Kidney (tissue), 13 donors: ENCODE measurements at regions not wholly inside any gene's neighbourhood (a gene's known extent, or its start where the extent isn't known, plus 50 kb on each side); places are given as distances from the start of the nearest gene placed in this dataset.

Source experiments
- DNase-seq, 5 donors: peaks; one replicate each; pipeline ENCODE4 v3.0.0-alpha.2; 2013 to 2020
- FAIRE-seq: peaks from 2 replicates; lab custom pipeline; 2012; peaks lifted over from hg19 to GRCh38; lab: Jason Lieb, UNC
- H3K27ac ChIP-seq, 2 donors: one replicate each; pipeline ENCODE4 v1.7.0; 2013; ENCODE audit warnings: low read depth in 2 of 2, low read length in 2 of 2, inconsistent platforms in 1 of 2
- H3K27me3 ChIP-seq: one replicate; pipeline ENCODE4 v1.7.1; 2013; ENCODE audit warnings: low read length, inconsistent platforms; ENCODE audit not compliant: control insufficient read depth, insufficient read depth
- H3K36me3 ChIP-seq, 3 donors: one replicate each; pipeline versions ENCODE4 v1.7.0 to v1.7.1; 2013; ENCODE audit warnings: low read length in 3 of 3, control low read depth in 1 of 3, inconsistent platforms in 1 of 3; ENCODE audit not compliant: insufficient read depth in 3 of 3, control insufficient read depth in 2 of 3
- H3K4me1 ChIP-seq, 3 donors: one replicate each; pipeline versions ENCODE4 v1.7.0 to v1.7.1; 2013; ENCODE audit warnings: low read length in 3 of 3, inconsistent platforms in 1 of 3, low read depth in 1 of 3; ENCODE audit not compliant: control insufficient read depth in 2 of 3, insufficient read depth in 2 of 3
- H3K4me3 ChIP-seq, 3 donors: one replicate each; pipeline versions ENCODE4 v1.7.0 to v1.8.1; 2013; ENCODE audit warnings: low read length in 3 of 3, control low read depth in 1 of 3, inconsistent platforms in 1 of 3
- H3K9ac ChIP-seq, 3 donors: one replicate each; pipeline versions ENCODE4 v1.7.0 to v1.7.1; 2013; ENCODE audit warnings: low read length in 3 of 3, control low read depth in 1 of 3, inconsistent platforms in 1 of 3
- H3K9me3 ChIP-seq, 3 donors: one replicate each; pipeline versions ENCODE4 v1.7.0 to v1.7.1; 2013; ENCODE audit warnings: low read length in 3 of 3, control low read depth in 1 of 3, inconsistent platforms in 1 of 3; ENCODE audit not compliant: control insufficient read depth in 2 of 3, insufficient read depth in 1 of 3
- intact Hi-C: fragments of 100-400 bp; cut with DNase I; formaldehyde crosslinking; loops from one replicate; pipeline ENCODE4 v1.11.1; 2022
- TF ChIP-seq, protein P1 (sequence below): IDR thresholded peaks from 3 replicates; pipeline ENCODE4 v1.5.1; 2012; ENCODE audit warnings: mild to moderate bottlenecking, moderate library complexity, borderline replicate concordance; ENCODE audit not compliant: insufficient read depth; ENCODE audit errors: extremely low read depth
- donor health status: control.
- donor health status: control.
- donor health status: control.
- donor health status: control.
- donor health status: control.
- donor health status: DM: yes; HTN: yes; CAD: no.
- donor health status: Normal renal cell carcinoma (clear cell type).

DNA sequence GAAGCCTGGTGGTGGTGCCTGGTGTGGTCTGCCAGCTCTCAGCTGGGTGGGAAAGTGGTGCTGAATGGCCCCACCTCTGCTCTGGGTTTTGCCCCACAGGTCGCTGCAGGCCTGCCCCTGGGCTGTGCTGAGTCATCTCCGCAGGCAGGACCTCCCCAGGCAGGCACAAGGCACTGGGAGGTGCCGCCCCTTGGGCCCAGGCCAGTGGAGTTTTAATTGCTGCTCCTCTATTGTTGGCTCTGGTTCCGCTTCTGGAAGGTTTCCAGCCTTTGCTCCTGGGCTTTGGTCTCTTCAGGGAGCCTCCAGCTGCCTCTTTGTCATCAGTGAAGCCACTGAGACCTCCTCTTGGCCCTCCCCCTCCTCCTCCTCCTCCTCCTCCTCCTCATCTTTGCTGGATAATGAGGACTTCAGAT lies 180.3 kb upstream of the GRB10 start:
- DNase-seq, result peak in 2 of 5 donors; percentile 11 to 88
- Histone ChIP-seq H3K9ac (no peak overlapping the region), H3K9me3 (peaks cover 0 to 2% (median 0%) of the 10 kb centered on the region in 3 donors), H3K4me1 (no peaks in the 10 kb centered on the region), H3K27me3 (no peaks in the 10 kb centered on the region), H3K4me3 (no peak overlapping the region), H3K36me3 (no peaks in the 10 kb centered on the region), H3K27ac (no peak overlapping the region)
- no peak for FAIRE-seq
- intact Hi-C loops, result no loop called here
- TF ChIP-seq, protein P1, sequence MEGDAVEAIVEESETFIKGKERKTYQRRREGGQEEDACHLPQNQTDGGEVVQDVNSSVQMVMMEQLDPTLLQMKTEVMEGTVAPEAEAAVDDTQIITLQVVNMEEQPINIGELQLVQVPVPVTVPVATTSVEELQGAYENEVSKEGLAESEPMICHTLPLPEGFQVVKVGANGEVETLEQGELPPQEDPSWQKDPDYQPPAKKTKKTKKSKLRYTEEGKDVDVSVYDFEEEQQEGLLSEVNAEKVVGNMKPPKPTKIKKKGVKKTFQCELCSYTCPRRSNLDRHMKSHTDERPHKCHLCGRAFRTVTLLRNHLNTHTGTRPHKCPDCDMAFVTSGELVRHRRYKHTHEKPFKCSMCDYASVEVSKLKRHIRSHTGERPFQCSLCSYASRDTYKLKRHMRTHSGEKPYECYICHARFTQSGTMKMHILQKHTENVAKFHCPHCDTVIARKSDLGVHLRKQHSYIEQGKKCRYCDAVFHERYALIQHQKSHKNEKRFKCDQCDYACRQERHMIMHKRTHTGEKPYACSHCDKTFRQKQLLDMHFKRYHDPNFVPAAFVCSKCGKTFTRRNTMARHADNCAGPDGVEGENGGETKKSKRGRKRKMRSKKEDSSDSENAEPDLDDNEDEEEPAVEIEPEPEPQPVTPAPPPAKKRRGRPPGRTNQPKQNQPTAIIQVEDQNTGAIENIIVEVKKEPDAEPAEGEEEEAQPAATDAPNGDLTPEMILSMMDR, result peak; percentile 12

DNA sequence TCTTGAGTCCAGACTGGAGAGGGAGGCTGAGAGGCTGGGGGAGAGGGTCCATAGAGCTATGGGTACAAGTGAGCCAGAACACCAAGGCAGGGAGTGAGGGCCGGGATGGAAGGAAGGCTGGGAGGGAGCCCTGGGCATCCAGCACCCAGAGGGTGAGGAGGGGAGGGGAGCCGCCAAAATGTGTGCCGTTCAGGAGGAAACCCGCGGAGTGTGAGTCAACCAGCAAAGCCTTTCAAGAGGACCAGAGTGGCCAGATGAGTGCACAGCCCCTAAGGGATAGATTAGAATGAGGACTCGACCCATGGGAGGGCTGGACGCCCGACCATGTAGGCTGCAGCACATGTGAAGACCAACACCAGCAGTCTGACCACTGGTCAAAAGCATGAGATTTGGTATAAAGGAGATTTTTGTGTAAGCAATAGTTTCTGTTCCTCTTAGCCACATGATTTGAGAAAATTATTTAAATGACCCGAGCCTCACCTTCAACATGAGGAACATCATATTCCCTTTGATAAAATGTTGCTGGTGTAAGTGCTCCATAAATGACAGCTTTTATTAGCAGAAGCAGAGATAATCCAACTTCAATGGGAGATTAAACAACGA lies 179.7 kb upstream of the GRB10 start:
- DNase-seq (no peak), FAIRE-seq (no peak)
- intact Hi-C loops, result no loop called here
- H3K9me3 ChIP-seq, result no peaks in the 10 kb centered on the region
- no peak overlapping the region for H3K9ac ChIP-seq
- TF ChIP-seq, protein P1, result no peak
- H3K4me3 ChIP-seq, result no peak overlapping the region
- no peaks in the 10 kb centered on the region for H3K4me1 ChIP-seq
- no peak overlapping the region for H3K27ac ChIP-seq
- no peaks in the 10 kb centered on the region for H3K36me3 ChIP-seq
- no peaks in the 10 kb centered on the region for H3K27me3 ChIP-seq

DNA sequence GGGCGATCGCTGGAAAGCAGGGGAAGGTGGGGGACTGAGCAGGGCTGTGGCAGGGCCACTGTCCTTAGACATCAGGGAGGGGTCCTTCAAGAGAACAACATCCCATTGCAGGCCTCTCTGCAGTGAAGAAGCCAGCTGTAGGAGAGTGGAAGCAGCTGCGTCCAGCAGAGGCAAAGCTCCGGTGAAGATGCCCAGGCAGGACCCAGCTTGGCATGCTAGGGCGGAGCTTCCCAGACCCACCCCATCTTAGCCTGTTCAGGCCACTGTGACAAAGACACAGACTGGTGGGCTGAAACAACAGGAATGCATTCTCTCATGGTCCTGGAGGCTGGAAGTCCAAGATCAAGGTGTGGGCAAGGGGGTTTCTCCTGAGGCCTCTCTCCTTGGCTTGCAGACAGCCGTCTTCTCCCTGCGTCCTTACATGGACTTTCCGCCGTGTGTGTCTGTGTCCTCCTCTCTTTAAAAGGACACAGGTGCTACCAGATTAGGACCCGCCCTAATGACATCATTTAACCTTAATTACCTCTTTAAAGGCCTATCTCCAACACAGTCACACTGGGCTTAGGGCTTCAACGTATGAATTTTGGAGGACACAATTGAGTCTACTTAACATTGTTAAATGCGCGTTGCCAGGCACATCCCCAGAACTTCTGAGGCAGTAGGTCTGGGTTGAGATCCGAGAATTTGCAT lies 178.1 kb upstream of the GRB10 start:
- H3K27me3 ChIP-seq, result no peaks in the 10 kb centered on the region
- H3K9me3 ChIP-seq, result no peaks in the 10 kb centered on the region
- intact Hi-C loops, result no loop called here
- TF ChIP-seq, protein P1, result no peak
- no peak overlapping the region for H3K27ac ChIP-seq
- DNase-seq, result no peak
- FAIRE-seq, result no peak
- H3K36me3 ChIP-seq, result no peaks in the 10 kb centered on the region
- no peaks in the 10 kb centered on the region for H3K4me1 ChIP-seq
- H3K4me3 ChIP-seq, result no peak overlapping the region
- H3K9ac ChIP-seq, result no peak overlapping the region
